ENCODE measurements at regions not wholly inside any gene's neighbourhood (a gene's known extent, or its start where the extent isn't known, plus 50 kb on each side); places are given as distances from the start of the nearest gene placed in this dataset.

DNA sequence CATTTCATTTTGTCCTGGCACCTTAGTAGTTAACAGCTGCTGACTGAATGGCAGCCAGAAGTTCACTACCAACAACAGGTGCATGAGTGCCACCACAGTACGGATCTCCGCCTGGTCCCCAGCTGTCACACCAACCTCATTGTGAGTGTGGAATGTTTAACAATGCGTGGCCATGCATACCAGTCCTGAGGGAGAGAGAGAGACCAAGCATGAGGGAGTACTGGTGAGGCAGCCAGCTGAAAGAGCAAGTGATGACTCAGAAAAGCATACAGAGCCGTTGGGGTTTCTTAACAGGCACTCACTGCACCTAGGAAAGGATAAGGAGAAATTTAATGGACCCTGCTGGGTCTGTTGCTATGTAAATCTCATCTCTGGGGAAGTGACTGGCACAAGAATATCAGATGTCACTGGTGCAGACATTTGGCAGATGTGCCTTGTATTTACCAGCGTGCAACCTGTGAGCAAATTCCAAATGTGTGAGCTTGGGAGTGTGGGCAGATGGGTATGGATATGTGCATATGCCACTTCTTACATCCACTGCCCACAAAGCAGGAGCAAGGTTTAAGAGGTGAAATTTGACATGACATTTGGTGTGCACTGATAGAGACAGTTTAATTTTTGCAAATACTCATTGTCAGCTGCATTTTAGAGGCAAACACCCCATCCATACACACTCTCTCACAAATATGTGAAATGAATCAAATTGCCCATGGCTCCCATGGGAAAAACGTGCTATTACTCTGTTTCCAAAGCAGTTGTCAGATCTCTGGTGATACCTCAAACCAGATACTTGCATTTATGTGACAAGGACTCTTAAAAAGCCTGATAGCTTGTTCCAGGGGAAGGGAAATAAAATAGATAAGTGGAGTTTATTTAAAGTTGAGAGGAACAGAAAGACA lies 245.2 kb upstream of the ARPP21 start:
- H3K27ac Mint-ChIP-seq: no peak overlapping the region
- no peaks in the 10 kb centered on the region for H3K4me1 Mint-ChIP-seq
- ATAC-seq: no peak
- no peaks in the 10 kb centered on the region for H3K36me3 Mint-ChIP-seq
- DNase-seq (ENCODE audit: low spot score in 2 of 2): no peak
- no peak overlapping the region for H3K4me3 Mint-ChIP-seq
- peaks cover 22% of the 10 kb centered on the region for H3K9me3 Mint-ChIP-seq

DNA sequence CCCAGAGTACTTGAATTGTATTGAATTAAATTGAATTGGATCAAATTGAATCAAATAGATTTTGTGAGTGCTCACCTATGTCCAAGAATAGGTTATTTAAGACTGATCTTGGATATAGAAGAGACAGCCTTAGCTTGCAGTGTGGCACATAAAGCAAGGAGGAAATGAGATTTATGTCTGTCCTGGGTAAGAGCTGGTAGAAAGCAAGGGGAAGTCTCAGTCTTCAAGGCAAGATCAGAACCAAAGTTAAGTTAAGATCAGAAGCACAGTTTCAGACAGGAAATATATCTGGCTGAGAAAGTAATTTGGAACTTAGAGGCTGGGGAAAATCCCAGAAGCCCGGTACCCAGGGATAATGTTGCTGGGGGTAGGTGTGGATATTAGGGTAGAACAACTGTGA lies 244.4 kb upstream of the ARPP21 start:
- no peaks in the 10 kb centered on the region for H3K4me1 Mint-ChIP-seq
- H3K9me3 Mint-ChIP-seq: peaks cover 26% of the 10 kb centered on the region
- no peak overlapping the region for H3K4me3 Mint-ChIP-seq

DNA sequence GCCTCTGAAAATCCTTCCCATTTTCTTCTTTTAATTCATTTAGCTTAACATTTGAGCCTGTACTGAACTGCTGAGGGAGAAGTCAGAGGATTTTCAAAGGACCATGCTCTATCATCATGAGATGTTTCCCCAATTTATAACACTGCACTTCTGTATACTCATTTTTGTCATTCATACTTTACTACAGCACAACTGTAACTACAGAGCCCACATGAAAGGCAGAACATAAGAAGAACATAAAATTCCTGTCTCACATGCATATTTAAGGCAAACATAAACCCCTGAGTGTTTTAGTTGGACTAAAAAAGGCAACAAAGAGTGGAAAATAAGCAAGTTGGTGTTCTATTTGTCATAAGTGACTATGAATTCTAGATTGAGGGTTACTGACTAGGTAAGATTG lies 237.7 kb upstream of the ARPP21 start:
- ATAC-seq: no peak
- H3K4me1 Mint-ChIP-seq: no peaks in the 10 kb centered on the region
- no peaks in the 10 kb centered on the region for H3K36me3 Mint-ChIP-seq
- H3K9me3 Mint-ChIP-seq: peaks cover 18% of the 10 kb centered on the region
- H3K27ac Mint-ChIP-seq: no peak overlapping the region
- DNase-seq (ENCODE audit: low spot score in 2 of 2): no peak
- no peak overlapping the region for H3K4me3 Mint-ChIP-seq

More for the DNA sequence above, 244.4 kb upstream of the ARPP21 start:
- Mint-ChIP-seq H3K27ac (no peak overlapping the region), H3K36me3 (no peaks in the 10 kb centered on the region)
- ATAC-seq: no peak
- no peak for DNase-seq (ENCODE audit: low spot score in 2 of 2)

DNA sequence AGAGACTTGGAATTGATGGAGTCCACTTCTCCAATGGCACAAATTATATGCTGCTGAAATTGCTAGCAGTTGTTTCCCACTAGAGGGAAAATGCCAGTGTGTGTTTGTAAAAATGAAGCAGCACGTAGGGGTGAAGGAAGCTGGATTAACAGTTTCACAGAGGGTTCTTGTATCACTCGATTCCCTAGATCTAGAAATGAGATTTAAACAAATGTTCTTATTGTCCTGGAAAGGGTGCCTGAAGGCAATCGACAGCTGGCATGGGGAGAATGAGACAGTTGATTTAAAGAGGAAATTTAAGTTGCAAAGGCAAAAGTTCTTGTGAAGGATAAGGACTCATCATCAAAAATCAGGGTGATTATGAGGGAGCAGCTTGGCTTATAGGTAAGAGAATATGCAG lies 234.8 kb upstream of the ARPP21 start:
- DNase-seq (ENCODE audit: low spot score in 2 of 2): no peak
- Mint-ChIP-seq H3K36me3 (no peaks in the 10 kb centered on the region), H3K9me3 (peaks cover 22% of the 10 kb centered on the region), H3K4me1 (no peaks in the 10 kb centered on the region), H3K4me3 (no peak overlapping the region), H3K27ac (no peak overlapping the region)
- no peak for ATAC-seq

DNA sequence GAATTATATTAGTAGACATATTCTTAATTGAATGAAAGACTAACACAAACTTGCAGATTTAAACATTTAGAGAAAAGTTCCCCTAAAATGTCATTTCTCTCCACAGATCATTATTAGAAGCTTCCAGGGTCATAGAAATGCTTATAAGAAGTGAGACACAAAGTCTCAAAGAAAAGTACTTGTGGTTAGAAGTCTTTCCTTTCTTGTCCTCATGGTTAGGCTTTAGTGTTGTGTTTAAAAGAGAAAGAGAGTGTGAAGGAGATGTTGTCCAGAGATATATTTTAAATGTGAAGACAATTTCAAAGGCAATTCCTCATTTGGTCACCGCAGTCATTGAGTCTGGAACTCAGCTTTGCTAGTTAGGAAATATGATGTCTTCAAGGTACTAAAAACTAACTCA lies 230.4 kb upstream of the ARPP21 start:
- H3K4me1 Mint-ChIP-seq: no peaks in the 10 kb centered on the region
- H3K27ac Mint-ChIP-seq: no peak overlapping the region
- ATAC-seq (no peak), DNase-seq (ENCODE audit: low spot score in 2 of 2) (no peak)
- H3K9me3 Mint-ChIP-seq: peaks cover 16% of the 10 kb centered on the region
- no peaks in the 10 kb centered on the region for H3K36me3 Mint-ChIP-seq
- no peak overlapping the region for H3K4me3 Mint-ChIP-seq

DNA sequence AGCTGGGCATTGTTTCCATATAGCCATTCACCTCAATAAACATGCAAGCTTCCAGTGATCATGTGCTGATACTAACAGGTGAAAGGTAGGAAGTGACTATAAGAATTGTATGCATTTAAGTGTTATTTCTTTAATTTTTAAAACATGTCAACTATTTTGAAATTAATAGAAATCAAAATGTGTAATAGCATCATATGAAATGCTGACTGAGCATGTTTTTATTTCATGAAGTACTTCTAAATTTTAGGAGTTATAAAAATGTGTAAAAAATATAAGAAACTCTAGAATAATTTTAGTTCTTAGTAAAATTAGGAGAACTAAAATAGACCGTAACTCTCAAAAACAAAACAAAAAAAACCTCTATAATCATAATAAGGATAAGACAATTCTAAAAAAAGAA lies 229.3 kb upstream of the ARPP21 start:
- DNase-seq (ENCODE audit: low spot score in 2 of 2) (no peak), ATAC-seq (no peak)
- Mint-ChIP-seq H3K27ac (no peak overlapping the region), H3K4me3 (no peak overlapping the region), H3K4me1 (no peaks in the 10 kb centered on the region), H3K36me3 (no peaks in the 10 kb centered on the region), H3K9me3 (peaks cover 16% of the 10 kb centered on the region)

DNA sequence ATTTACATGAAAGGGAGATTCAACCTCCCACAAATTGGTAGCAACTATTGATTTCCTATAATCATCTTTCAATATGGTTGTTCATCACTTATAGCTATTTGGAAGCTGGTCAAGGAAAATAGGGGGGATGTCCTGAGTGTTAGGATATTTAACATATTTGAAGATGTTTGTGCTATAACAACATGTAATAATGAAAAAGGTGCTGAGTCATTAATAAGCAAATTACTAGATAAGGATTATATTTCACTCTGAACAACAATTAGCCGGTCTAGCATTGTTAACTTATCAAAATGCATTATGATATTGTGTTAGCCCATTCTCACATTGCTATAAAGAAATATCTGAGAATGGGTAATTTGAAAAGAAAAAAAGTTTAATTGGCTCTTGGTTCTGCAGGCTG lies 225.8 kb upstream of the ARPP21 start:
- ATAC-seq: no peak
- DNase-seq (ENCODE audit: low spot score in 2 of 2): no peak
- Mint-ChIP-seq H3K27ac (no peak overlapping the region), H3K4me1 (no peaks in the 10 kb centered on the region), H3K4me3 (no peak overlapping the region), H3K9me3 (no peaks in the 10 kb centered on the region), H3K36me3 (no peaks in the 10 kb centered on the region)

DNA sequence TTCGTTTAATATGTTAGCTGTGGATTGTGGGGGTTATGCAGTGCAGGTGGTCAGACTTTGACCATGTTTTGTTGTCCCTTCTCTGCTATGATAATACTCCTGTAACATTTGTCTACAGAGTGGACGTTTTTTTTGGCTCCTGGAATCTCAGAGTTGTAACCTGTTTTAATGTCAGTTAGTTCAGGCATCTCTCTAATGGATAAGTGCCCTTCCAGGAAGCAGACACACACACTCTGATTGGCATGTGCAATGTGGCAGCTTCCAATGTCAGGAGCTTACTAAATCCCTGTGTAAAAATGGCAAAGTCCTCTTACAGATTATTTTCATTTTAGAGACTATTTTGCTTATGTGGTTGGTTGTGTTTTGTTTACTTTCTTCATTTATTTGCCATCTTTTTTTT lies 222.2 kb upstream of the ARPP21 start:
- Mint-ChIP-seq H3K4me1 (no peaks in the 10 kb centered on the region), H3K9me3 (peaks cover under 1% of the 10 kb centered on the region), H3K36me3 (no peaks in the 10 kb centered on the region), H3K27ac (no peak overlapping the region), H3K4me3 (no peak overlapping the region)
- no peak for DNase-seq (ENCODE audit: low spot score in 2 of 2)
- no peak for ATAC-seq

DNA sequence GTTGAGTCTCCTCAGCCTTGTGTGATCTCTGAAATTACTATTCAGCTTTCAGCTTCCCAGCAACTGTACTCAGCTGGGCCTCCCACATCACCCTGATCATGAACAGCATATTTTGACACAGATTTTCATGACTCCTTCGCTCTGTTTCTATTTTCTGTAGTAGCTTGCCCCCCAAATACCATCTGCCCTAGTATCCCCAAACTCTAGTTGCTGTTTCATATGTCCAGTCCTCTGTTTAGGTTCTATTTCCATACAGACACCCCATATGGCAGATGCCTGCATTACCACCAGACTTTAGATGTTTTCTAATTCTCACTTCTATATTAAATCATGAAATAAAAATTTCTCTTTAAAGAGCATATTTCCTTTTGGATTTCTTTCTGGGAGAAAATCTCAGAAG lies 217.2 kb upstream of the ARPP21 start:
- Mint-ChIP-seq H3K4me3 (no peak overlapping the region), H3K4me1 (no peaks in the 10 kb centered on the region), H3K9me3 (peaks cover 10% of the 10 kb centered on the region), H3K27ac (no peak overlapping the region), H3K36me3 (no peaks in the 10 kb centered on the region)
- no peak for DNase-seq (ENCODE audit: low spot score in 2 of 2)
- ATAC-seq: no peak

DNA sequence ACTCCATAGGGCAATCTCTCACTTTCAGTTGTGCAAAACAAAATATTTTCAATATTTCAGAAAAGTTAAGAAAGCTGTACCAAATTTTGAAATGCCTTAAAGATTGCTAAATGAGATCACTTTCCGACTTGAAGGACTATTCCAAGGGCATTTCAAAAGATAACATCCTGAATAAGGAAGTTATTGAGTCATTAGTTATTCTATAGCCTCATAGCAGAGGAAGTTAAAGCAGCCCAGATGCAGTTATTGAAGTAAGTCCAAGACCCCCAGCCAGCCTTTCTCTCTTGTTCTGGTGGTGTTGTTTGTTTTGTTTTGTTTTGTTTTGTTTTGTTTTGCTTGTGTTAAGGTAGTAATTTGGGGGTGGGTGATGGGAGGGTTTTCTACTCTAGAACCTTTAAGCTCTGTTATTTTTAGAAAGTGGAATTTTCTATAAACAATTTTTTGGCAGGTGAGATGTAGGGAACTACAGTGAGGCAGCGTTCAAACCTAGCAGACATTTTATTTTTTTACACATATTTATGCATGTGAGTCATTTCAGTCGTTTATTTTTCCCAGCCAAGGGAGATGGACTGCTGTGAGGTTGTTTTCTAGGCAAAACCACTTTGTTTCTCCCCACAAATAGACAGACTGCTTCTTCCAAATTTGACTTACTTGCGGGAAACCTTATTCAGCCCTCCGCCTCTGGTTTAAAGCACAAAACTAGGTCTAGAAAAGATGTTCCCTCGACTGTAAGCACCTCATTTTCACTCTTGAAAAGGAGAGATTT lies 216.3 kb upstream of the ARPP21 start:
- Mint-ChIP-seq H3K27ac (no peak overlapping the region), H3K4me1 (no peaks in the 10 kb centered on the region), H3K9me3 (peaks cover 13% of the 10 kb centered on the region), H3K36me3 (no peaks in the 10 kb centered on the region), H3K4me3 (no peak overlapping the region)
- DNase-seq (ENCODE audit: low spot score in 2 of 2): no peak
- no peak for ATAC-seq

DNA sequence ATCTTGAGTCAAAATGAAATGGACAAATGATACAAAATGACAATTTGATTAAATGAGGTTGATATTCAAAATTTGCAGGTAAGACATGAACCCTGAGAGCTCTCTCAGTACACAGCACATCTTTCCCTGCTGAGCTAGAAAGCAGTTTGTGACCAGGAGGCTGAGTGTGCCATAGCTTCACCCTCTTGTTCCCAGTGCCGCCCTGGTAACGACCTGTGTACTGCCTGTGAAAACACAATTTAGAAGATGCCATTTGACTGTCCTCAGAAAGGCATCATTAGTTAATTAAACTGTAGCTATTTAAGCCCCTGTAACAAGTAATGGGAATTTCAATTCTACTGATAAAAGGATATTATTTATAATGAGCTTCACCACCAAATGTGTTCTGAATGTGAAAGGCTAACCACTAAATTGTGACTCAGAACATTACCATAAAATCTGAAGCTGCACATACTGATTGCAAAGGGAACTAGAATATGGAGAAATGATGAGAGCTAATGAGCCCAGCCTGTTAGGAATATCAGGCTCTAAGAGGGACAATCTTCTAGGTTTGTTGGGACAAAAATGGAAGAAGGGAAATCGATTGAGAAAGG lies 212.9 kb upstream of the ARPP21 start:
- DNase-seq (ENCODE audit: low spot score in 2 of 2): no peak
- Mint-ChIP-seq H3K4me1 (no peaks in the 10 kb centered on the region), H3K27ac (no peak overlapping the region), H3K9me3 (peaks cover 13% of the 10 kb centered on the region), H3K4me3 (no peak overlapping the region), H3K36me3 (no peaks in the 10 kb centered on the region)
- ATAC-seq: no peak

DNA sequence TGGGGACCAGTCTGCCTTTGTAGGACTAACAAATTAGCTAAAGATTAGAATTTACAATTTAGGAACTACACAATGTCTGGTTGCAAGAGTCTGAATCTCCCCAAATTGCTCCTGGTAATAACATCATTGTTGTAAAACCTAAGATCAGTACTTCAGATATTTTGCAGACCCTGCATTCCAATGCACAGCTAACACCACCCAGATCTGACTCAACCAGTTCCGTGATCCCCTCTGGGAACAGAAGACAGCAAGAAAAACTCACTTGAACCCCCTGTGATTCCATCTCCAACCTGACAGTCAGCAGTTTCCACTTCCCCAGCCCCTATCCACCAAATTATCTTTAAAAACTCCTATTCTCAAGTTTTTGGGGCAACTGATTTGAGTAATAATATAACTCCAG lies 201.9 kb upstream of the ARPP21 start:
- Mint-ChIP-seq H3K36me3 (no peaks in the 10 kb centered on the region), H3K27ac (no peak overlapping the region), H3K4me3 (no peak overlapping the region), H3K4me1 (no peaks in the 10 kb centered on the region), H3K9me3 (peaks cover 10% of the 10 kb centered on the region)
- ATAC-seq: no peak
- no peak for DNase-seq (ENCODE audit: low spot score in 2 of 2)

DNA sequence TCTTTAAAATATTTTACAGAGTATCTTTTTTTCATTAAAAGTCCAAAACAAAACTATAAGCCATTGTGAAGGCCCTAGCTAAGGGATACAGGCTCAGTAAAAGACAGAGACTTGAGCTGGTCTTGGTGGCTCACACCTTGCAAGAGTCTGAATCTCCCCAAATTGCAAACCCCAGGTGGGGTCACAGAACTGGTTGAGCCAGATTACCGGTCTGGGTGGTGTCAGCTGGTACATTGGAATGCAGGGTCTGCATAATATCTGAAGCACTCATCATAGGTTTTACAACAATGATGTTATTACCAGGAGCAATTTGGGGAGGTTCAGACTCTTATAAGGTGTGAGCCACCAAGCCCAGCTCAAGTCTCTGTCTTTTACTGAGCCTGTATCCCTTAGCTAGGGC lies 201.2 kb upstream of the ARPP21 start:
- Mint-ChIP-seq H3K4me1 (no peaks in the 10 kb centered on the region), H3K9me3 (peaks cover 10% of the 10 kb centered on the region), H3K27ac (no peak overlapping the region), H3K36me3 (no peaks in the 10 kb centered on the region), H3K4me3 (no peak overlapping the region)
- DNase-seq (ENCODE audit: low spot score in 2 of 2): no peak
- no peak for ATAC-seq

DNA sequence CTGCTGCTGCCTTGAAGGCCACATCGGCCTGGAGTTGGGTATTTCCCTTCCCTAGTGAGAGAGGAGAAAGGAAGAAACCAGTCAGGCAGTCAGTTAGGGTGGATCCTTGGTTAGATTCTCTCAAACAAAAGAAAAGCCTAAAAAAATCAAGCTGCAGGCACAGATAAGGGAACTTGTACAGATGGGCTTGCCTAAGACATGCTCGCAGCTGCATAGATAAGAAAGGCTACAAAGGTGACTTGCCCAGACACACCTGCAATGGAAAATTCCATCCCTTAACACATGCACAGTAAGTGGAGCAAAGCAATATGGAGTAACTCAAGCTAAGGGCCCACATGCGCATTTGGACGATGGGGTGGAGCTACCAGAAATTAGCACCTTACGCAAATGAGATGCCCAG lies 199.7 kb upstream of the ARPP21 start:
- H3K27ac Mint-ChIP-seq: no peak overlapping the region
- ATAC-seq (no peak), DNase-seq (ENCODE audit: low spot score in 2 of 2) (no peak)
- H3K36me3 Mint-ChIP-seq: no peaks in the 10 kb centered on the region
- peaks cover 18% of the 10 kb centered on the region for H3K9me3 Mint-ChIP-seq
- no peak overlapping the region for H3K4me3 Mint-ChIP-seq
- no peaks in the 10 kb centered on the region for H3K4me1 Mint-ChIP-seq

DNA sequence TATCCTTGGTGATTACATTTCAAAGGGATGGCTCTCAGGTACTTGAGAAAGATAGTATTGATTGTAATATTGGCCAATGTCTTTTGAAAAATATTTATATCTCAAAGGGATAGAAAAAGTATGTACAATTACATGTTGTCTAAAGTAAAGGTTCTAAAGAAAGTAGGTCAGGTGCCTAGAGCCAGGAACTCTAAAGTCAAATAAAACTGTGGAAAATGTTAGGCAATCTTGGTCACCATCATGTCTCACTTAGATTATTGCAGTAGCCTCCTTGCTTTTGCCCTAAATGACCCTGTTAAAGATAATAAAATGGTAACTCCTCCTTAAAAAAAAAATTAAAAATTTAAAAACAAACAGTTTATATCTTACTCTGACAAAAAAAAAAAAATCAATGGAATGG lies 198.5 kb upstream of the ARPP21 start:
- ATAC-seq: no peak
- H3K4me3 Mint-ChIP-seq: no peak overlapping the region

DNA sequence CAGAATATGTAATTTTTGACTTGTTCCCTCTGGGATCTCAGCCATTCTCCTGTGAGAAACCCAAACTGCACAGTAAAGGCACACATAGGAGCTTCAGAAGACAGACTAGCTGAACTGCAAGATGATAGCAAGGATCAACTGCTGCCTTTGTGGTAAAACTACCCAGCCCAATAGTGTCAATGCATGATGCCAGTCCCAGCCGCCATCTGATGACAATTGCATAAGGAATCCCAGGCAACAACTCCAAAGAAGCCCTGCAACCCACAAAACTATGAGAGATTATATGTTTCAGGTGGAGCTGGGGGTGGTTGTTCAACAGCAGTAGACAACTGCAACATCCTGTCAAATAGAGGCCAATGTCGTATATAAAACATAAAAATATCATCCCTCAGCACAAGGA lies 192.4 kb upstream of the ARPP21 start:
- peaks cover 12% of the 10 kb centered on the region for H3K9me3 Mint-ChIP-seq
- H3K27ac Mint-ChIP-seq: no peak overlapping the region
- no peaks in the 10 kb centered on the region for H3K4me1 Mint-ChIP-seq
- H3K36me3 Mint-ChIP-seq: no peaks in the 10 kb centered on the region
- no peak overlapping the region for H3K4me3 Mint-ChIP-seq
- no peak for DNase-seq (ENCODE audit: low spot score in 2 of 2)
- no peak for ATAC-seq

More for the DNA sequence above, 198.5 kb upstream of the ARPP21 start:
- Mint-ChIP-seq H3K36me3 (no peaks in the 10 kb centered on the region), H3K27ac (no peak overlapping the region), H3K9me3 (peaks cover 15% of the 10 kb centered on the region), H3K4me1 (no peaks in the 10 kb centered on the region)
- DNase-seq (ENCODE audit: low spot score in 2 of 2): no peak

All from stimulated activated effector memory CD8-positive, alpha-beta T cell treated with anti-CD3 and anti-CD28 coated beads, Interleukin-12 subunit alpha, Interleukin-12 subunit beta, amount 100 ng/mL, for 72 hours (primary cell).